ENCODE measurements at regions not wholly inside any gene's neighbourhood (a gene's known extent, or its start where the extent isn't known, plus 50 kb on each side); places are given as distances from the start of the nearest gene placed in this dataset.

- TF ChIP-seq, protein P1, sequence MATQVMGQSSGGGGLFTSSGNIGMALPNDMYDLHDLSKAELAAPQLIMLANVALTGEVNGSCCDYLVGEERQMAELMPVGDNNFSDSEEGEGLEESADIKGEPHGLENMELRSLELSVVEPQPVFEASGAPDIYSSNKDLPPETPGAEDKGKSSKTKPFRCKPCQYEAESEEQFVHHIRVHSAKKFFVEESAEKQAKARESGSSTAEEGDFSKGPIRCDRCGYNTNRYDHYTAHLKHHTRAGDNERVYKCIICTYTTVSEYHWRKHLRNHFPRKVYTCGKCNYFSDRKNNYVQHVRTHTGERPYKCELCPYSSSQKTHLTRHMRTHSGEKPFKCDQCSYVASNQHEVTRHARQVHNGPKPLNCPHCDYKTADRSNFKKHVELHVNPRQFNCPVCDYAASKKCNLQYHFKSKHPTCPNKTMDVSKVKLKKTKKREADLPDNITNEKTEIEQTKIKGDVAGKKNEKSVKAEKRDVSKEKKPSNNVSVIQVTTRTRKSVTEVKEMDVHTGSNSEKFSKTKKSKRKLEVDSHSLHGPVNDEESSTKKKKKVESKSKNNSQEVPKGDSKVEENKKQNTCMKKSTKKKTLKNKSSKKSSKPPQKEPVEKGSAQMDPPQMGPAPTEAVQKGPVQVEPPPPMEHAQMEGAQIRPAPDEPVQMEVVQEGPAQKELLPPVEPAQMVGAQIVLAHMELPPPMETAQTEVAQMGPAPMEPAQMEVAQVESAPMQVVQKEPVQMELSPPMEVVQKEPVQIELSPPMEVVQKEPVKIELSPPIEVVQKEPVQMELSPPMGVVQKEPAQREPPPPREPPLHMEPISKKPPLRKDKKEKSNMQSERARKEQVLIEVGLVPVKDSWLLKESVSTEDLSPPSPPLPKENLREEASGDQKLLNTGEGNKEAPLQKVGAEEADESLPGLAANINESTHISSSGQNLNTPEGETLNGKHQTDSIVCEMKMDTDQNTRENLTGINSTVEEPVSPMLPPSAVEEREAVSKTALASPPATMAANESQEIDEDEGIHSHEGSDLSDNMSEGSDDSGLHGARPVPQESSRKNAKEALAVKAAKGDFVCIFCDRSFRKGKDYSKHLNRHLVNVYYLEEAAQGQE (IDR thresholded peaks at IDR 0.05; ENCODE audit: low read depth), result no peak
- TF ChIP-seq EP300 (IDR thresholded peaks at IDR 0.05; ENCODE audit: borderline replicate concordance) (no peak), FOXM1 (IDR thresholded peaks at IDR 0.05; ENCODE audit: borderline replicate concordance, low read depth) (no peak), TCF12 (IDR thresholded peaks at IDR 0.05; ENCODE audit: low read depth) (no peak), TEAD4 (IDR thresholded peaks at IDR 0.05) (no peak), TAF1 (IDR thresholded peaks at IDR 0.05; ENCODE audit: low read depth) (no peak), YY1 (IDR thresholded peaks at IDR 0.05; ENCODE audit: low read depth) (no peak), NFIC (IDR thresholded peaks at IDR 0.05) (no peak), ZBTB7A (IDR thresholded peaks at IDR 0.05; ENCODE audit: low read depth) (no peak), CEBPB (IDR thresholded peaks at IDR 0.05) (no peak), MAX (IDR thresholded peaks at IDR 0.05) (no peak), EGR1 (IDR thresholded peaks at IDR 0.05) (no peak)
- TF ChIP-seq, protein P2, sequence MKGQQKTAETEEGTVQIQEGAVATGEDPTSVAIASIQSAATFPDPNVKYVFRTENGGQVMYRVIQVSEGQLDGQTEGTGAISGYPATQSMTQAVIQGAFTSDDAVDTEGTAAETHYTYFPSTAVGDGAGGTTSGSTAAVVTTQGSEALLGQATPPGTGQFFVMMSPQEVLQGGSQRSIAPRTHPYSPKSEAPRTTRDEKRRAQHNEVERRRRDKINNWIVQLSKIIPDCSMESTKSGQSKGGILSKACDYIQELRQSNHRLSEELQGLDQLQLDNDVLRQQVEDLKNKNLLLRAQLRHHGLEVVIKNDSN (IDR thresholded peaks at IDR 0.05), result no peak
Measured at GRCh38 chr7:131232768-131233167, 94.9 kb upstream of the MKLN1 start.

DNA sequence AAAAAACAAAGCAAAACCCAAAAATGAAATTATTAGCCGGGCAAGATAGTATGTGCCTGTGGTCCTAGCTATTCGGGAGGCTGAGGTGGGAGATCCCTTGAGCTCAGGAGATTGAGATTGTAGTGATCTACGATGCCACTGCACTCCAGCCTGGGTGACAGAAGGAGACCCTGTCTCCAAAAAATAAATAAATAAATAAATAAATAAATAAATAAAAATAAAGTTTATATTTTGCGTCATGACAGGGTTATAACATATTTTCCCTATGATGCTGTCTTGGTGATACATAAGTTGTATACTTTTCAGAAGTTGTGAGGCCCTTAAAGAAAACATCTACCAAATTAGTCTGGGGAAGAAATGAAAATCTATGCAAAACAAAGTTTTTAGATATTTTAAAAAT lies 94.5 kb upstream of the MKLN1 start:
- TF ChIP-seq FOXM1 (IDR thresholded peaks at IDR 0.05; ENCODE audit: borderline replicate concordance, low read depth), result no peak
- no peak for TF ChIP-seq TEAD4 (IDR thresholded peaks at IDR 0.05)
- no peak for TF ChIP-seq NFIC (IDR thresholded peaks at IDR 0.05)
- TF ChIP-seq CEBPB (IDR thresholded peaks at IDR 0.05), result no peak
- TF ChIP-seq, protein P2 (IDR thresholded peaks at IDR 0.05), result no peak
- TF ChIP-seq YY1 (IDR thresholded peaks at IDR 0.05; ENCODE audit: low read depth), result no peak

DNA sequence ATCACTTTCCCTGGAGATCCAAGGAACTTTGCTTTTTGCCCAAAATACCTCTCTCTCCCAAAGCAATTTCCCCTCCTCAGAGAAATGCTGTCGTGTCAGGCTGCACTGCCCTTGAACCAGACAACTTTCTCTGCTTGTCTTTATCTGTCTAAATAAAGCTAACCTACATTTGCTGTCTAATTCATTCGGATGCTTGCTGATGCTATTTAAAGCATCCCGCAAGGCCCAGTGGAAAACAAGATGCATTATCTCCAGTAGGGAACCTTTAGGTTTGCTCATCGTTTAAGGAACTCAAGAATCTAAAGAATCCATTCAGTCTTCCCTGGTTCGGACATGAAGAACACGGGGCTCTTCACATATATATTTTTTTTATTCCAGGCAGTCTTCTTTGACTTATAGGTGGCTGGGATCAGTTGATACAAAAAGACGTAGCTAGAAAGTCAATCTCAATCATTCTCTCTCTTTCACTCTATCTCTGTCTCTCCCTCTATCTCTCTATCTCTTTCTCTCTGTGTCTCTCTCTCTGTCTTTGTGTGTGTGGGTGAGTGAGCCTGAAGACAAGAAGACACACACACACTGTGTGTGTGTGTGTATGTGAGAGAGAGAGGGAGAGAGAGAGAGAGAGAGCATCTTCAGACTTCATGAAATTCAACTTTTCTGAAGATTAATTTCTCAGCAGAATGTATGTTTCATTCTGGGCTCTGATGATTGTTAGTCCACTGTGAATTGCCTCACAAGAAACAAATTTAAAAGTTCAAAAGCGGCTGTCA lies 92.8 kb upstream of the MKLN1 start:
- no peak for TF ChIP-seq MAX (IDR thresholded peaks at IDR 0.05)
- TF ChIP-seq, protein P1 (IDR thresholded peaks at IDR 0.05; ENCODE audit: low read depth), result no peak
- TF ChIP-seq YY1 (IDR thresholded peaks at IDR 0.05; ENCODE audit: low read depth), result no peak
- no peak for TF ChIP-seq EGR1 (IDR thresholded peaks at IDR 0.05)
- no peak for TF ChIP-seq ZBTB7A (IDR thresholded peaks at IDR 0.05; ENCODE audit: low read depth)
- TF ChIP-seq CEBPB (IDR thresholded peaks at IDR 0.05), result no peak
- no peak for TF ChIP-seq NFIC (IDR thresholded peaks at IDR 0.05)
- TF ChIP-seq TEAD4 (IDR thresholded peaks at IDR 0.05), result no peak
- no peak for TF ChIP-seq TAF1 (IDR thresholded peaks at IDR 0.05; ENCODE audit: low read depth)
- TF ChIP-seq TCF12 (IDR thresholded peaks at IDR 0.05; ENCODE audit: low read depth), result no peak

- TF ChIP-seq, protein P1 (IDR thresholded peaks at IDR 0.05; ENCODE audit: low read depth), result no peak
- TF ChIP-seq, protein P2 (IDR thresholded peaks at IDR 0.05), result no peak
- TF ChIP-seq EP300 (IDR thresholded peaks at IDR 0.05; ENCODE audit: borderline replicate concordance) (no peak), NFIC (IDR thresholded peaks at IDR 0.05) (no peak), YY1 (IDR thresholded peaks at IDR 0.05; ENCODE audit: low read depth) (no peak), ZBTB7A (IDR thresholded peaks at IDR 0.05; ENCODE audit: low read depth) (no peak), RAD21 (IDR thresholded peaks at IDR 0.05; ENCODE audit: low read depth) (no peak), MAX (IDR thresholded peaks at IDR 0.05) (no peak), CREB1 (IDR thresholded peaks at IDR 0.05; ENCODE audit: low read depth) (no peak), TCF12 (IDR thresholded peaks at IDR 0.05; ENCODE audit: low read depth) (no peak)
Measured at GRCh38 chr7:131235489-131236317, 92.0 kb upstream of the MKLN1 start.

Data from Ishikawa (cell line).